Activated CD4-positive, alpha-beta memory T cell treated with anti-CD3 and anti-CD28 coated beads, Interleukin-2, amount 10 ng/mL, durations not matched to agents 7 days and 5 days (primary cell): ENCODE measurements at regions not wholly inside any gene's neighbourhood (a gene's known extent, or its start where the extent isn't known, plus 50 kb on each side); places are given as distances from the start of the nearest gene placed in this dataset.

Experiments used
- CTCF ChIA-PET: fragments of 350-600 bp; sonication (Branson Sonifier 250); formaldehyde crosslinking; loops from one replicate; lab custom pipeline; 2021; ENCODE audit warnings: antibody characterized with exemption, inconsistent platforms; lab: Charles Lee
- POLR2A ChIA-PET: fragments of 350-600 bp; sonication (Branson Sonifier 250); formaldehyde crosslinking; loops from one replicate; lab custom pipeline; 2021; ENCODE audit warnings: antibody characterized with exemption; lab: Charles Lee
- DNase-seq: peaks from one replicate; pipeline ENCODE4 v3.0.0-alpha.2; 2020
- H3K27ac Mint-ChIP-seq: one replicate; pipeline ENCODE4 v1.8.0; 2021; ENCODE audit warnings: mild to moderate bottlenecking, mixed read lengths
- H3K27me3 Mint-ChIP-seq: one replicate; pipeline ENCODE4 v1.8.0; 2021; ENCODE audit warnings: mixed read lengths
- H3K36me3 Mint-ChIP-seq: one replicate; pipeline ENCODE4 v1.8.0; 2021; ENCODE audit warnings: low read depth, mixed read lengths
- H3K4me1 Mint-ChIP-seq: one replicate; pipeline ENCODE4 v1.8.0; 2021; ENCODE audit warnings: mixed read lengths
- H3K4me3 Mint-ChIP-seq: one replicate; pipeline ENCODE4 v1.8.0; 2021; ENCODE audit warnings: mild to moderate bottlenecking, mixed read lengths
- H3K9me3 Mint-ChIP-seq: one replicate; pipeline ENCODE4 v1.8.0; 2021; ENCODE audit warnings: mixed read lengths

DNA sequence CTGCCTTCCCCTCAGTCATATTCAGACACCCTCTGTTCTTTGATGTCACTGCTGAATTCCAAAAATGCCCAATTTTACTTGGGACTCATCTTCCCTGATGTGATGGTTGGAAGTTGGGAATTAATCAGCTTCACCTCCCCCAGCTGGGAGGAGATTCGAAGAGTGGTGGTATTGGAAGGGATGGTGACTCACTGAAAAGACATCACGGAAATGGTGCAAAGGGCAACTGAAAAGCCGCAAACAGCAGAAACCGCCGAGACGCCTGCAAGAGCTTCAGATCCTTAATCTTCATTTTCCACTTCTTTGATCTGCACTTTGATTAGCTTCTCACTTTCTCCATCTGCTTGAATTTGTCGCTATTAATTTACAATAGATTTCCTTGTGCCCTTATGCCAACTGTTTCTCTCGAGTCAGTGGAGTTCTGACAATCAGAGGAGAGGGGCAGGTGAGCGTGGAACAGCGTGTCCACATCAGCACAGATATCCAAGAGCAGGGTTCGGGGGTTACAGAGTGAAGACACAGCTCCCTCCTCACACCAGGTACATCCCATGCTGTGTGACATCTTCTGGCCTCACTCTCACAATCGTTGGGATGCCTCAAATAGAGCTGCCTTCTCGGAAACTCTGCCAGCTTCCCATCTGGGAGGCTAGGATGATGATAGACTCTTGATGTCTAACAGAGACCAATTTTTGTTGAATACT is 325.4 kb downstream of the BRD1 start:
- ChIA-PET POLR2A (no interaction called here), CTCF (no interaction called here)
- H3K4me3 Mint-ChIP-seq, result no peak overlapping the region
- peak; percentile 46 for DNase-seq
- H3K27me3 Mint-ChIP-seq, result no peaks in the 10 kb centered on the region
- H3K36me3 Mint-ChIP-seq, result no peaks in the 10 kb centered on the region
- peaks cover 15% of the 10 kb centered on the region for H3K4me1 Mint-ChIP-seq
- H3K9me3 Mint-ChIP-seq, result no peaks in the 10 kb centered on the region
- no peak overlapping the region for H3K27ac Mint-ChIP-seq

DNA sequence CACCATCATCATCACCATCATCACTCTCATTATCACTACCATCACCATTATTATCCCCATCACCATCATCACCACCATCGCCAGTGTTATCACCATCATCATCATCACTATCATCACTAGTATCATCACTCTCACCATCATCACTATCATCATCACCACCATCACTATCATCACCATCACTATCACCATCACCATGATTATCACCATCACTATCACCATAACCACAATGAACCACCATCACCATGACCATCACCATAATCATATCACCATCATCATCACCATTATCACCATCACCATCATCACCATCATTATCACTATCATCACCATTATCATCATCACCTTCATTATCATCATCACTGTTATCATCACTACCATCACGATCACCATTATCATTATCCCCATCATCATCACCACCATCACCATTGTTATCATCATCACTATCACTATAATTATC is 326.7 kb downstream of the BRD1 start:
- Mint-ChIP-seq H3K9me3 (no peaks in the 10 kb centered on the region), H3K36me3 (no peaks in the 10 kb centered on the region), H3K4me1 (peaks cover 15% of the 10 kb centered on the region), H3K27ac (no peak overlapping the region), H3K27me3 (no peaks in the 10 kb centered on the region), H3K4me3 (no peak overlapping the region)
- ChIA-PET CTCF (no interaction called here), POLR2A (no interaction called here)
- DNase-seq, result no peak

DNA sequence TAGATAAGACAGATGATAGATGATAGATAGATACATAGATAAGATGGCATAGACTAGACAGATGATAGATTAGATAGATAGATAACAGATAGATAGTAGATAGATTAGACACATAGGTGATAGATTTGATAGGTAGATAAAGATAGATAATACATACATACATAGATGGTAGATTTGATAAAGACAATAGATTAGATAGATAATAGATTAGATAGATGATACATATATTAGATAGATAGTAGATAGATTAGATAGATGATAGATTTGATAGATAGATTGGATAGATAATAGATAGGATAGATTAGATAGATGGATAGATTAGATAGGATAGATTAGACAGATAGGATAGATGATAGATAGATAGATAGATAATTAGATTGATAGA is 327.6 kb downstream of the BRD1 start:
- Mint-ChIP-seq H3K4me3 (no peak overlapping the region), H3K27ac (no peak overlapping the region), H3K4me1 (peaks cover 15% of the 10 kb centered on the region), H3K36me3 (no peaks in the 10 kb centered on the region), H3K27me3 (no peaks in the 10 kb centered on the region), H3K9me3 (no peaks in the 10 kb centered on the region)
- ChIA-PET POLR2A (no interaction called here), CTCF (no interaction called here)
- no peak for DNase-seq

DNA sequence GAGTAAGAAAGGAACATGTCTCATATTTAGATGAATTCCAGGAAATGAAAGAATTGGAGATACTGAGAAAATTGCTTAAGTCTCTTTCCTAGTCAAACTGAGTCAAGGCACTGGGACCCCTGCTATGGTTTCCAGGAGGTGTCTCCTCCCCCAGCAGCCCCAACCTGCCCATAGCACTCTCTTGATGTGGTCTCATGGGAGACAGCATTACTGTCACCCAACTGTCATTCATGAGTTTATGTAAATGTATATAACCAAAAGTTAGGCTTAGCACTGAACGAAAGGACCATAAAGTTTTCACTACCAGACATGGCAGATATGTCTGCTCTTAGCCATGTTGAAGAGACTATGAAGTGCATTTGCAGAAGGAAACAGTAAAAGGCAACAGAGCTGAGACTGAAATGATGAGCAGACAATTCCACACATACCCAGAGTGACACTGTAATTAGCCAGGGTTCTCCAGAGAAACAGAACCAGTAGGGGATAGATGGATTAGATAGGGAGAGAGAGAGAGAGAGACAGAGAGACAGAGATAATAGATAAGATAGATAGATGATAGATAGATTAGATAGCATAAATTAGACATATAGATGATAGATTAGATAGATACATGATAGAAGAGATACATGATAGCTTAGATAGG is 328.1 kb downstream of the BRD1 start:
- ChIA-PET POLR2A (no interaction called here), CTCF (no interaction called here)
- Mint-ChIP-seq H3K27me3 (no peaks in the 10 kb centered on the region), H3K27ac (no peak overlapping the region), H3K4me1 (peaks cover 15% of the 10 kb centered on the region), H3K36me3 (no peaks in the 10 kb centered on the region), H3K9me3 (no peaks in the 10 kb centered on the region), H3K4me3 (no peak overlapping the region)
- DNase-seq, result no peak

DNA sequence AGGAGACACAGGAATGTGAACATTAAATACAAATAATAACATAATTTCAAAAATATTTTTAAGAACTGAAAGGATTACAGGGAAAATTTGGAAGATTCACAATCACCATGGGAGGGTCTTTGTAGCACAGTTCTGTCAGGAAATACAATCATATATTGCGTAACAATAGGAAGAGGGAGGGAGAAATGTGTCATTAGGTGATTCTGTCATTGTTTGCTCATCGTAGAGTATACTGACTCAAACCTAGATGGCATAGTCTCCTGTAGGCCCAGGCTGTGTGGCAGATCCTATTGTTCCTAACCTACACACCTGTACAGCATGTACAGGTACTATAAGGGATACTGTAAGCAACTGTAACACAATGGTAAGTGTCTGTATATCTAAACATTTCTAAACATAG is 330.4 kb downstream of the BRD1 start:
- ChIA-PET CTCF (no interaction called here), POLR2A (no interaction called here)
- H3K4me1 Mint-ChIP-seq, result peaks cover 5% of the 10 kb centered on the region

DNA sequence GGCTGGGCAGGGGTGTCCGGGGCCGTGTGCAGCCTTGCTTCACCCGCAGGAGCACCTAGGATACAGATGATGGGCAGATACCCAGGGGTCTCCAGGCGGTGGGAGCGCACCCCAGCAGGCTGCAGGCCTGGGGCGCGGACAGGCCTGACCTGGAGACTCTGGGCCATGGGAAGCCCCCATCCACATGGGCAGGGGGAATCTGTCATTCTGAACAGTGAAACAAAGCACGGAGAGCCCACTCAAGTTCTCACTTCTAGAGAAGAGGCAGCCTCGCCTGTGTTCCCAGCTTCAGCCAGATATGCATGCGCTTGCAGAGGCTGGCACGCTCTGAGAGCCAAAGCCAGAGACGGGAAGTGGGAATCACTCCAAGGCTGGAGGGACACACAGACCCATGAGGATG is 333.1 kb downstream of the BRD1 start:
- Mint-ChIP-seq H3K4me1 (no peaks in the 10 kb centered on the region), H3K27me3 (no peaks in the 10 kb centered on the region), H3K36me3 (no peaks in the 10 kb centered on the region), H3K27ac (no peak overlapping the region), H3K4me3 (no peak overlapping the region), H3K9me3 (no peaks in the 10 kb centered on the region)
- no peak for DNase-seq
- ChIA-PET CTCF (no interaction called here), POLR2A (no interaction called here)

More for the DNA sequence above, 330.4 kb downstream of the BRD1 start:
- Mint-ChIP-seq H3K4me3 (no peak overlapping the region), H3K27ac (no peak overlapping the region), H3K36me3 (no peaks in the 10 kb centered on the region), H3K27me3 (no peaks in the 10 kb centered on the region), H3K9me3 (no peaks in the 10 kb centered on the region)
- DNase-seq, result no peak

DNA sequence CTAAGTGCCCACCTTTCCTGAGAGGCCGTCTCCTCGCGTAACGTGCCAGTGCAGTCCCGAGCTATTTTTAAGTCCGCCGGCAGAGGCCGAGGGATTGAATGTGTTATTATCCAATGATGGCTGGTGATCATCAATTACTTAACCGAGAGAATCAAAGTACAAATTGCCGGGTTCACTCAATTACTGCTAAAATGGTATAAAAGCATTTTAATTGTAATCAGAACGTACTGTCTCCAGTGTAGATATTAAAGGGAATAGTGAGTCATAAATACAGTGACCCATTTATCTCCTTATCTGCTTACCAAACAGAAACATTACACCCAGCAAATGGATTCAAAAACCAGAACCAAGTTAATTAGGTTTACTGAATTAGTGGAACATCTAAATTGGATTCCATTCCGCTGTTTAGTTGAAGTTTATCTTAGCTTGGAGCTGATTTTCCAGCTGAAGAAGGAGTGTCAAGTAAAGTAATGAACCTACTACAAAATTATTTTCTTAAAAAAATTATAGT is 334.9 kb downstream of the BRD1 start:
- H3K27me3 Mint-ChIP-seq, result no peaks in the 10 kb centered on the region
- CTCF ChIA-PET, result no interaction called here
- no peak overlapping the region for H3K4me3 Mint-ChIP-seq
- H3K27ac Mint-ChIP-seq, result no peak overlapping the region
- H3K36me3 Mint-ChIP-seq, result no peaks in the 10 kb centered on the region
- no peak for DNase-seq
- no peaks in the 10 kb centered on the region for H3K4me1 Mint-ChIP-seq
- POLR2A ChIA-PET, result no interaction called here
- H3K9me3 Mint-ChIP-seq, result no peaks in the 10 kb centered on the region

DNA sequence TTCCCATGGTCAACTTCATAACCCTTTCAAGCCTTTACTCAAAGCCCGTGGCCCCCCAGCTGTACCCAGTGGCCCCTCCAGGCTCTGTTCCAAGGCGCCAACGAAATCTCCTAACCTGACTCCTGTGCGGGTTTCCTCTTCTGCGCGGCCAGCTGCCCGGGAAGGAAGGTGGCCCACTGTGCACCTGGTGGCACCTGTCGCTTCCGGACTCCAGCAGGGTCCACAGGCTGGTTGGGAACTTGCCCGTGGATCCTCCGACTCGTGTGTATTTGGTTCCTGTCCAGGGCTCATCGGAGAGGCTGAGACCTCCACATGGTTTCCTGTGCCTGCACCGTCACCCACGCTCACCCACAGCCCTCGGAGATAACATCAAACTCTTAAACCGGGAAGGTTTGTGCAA is 335.4 kb downstream of the BRD1 start:
- Mint-ChIP-seq H3K27ac (no peak overlapping the region), H3K4me3 (no peak overlapping the region), H3K9me3 (no peaks in the 10 kb centered on the region), H3K27me3 (no peaks in the 10 kb centered on the region), H3K36me3 (no peaks in the 10 kb centered on the region), H3K4me1 (no peaks in the 10 kb centered on the region)
- ChIA-PET POLR2A (no interaction called here), CTCF (no interaction called here)
- DNase-seq, result no peak

DNA sequence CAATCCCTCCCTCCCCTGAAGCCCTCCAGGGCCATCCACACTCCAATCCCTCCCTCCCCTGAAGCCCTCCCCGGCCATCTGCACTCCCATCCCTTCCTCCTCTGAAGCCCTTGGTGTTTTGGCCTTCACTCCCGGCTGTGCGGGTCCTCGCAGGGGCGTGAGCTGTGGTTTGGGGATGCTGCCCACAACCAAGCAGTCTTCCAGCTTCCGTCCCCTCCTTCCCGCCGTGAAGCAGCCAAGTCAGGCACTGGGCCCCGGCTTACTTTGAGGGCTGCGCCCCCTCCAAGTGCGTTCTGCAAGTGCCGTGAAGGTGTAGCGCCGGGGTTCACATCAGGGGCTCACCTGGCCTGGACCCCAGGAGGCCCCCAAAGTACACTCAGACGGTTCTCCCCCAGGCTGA is 335.9 kb downstream of the BRD1 start:
- no peak overlapping the region for H3K4me3 Mint-ChIP-seq
- H3K4me1 Mint-ChIP-seq, result no peaks in the 10 kb centered on the region
- no peak overlapping the region for H3K27ac Mint-ChIP-seq
- DNase-seq, result no peak
- H3K9me3 Mint-ChIP-seq, result no peaks in the 10 kb centered on the region
- CTCF ChIA-PET, result no interaction called here
- no peaks in the 10 kb centered on the region for H3K36me3 Mint-ChIP-seq
- POLR2A ChIA-PET, result no interaction called here
- H3K27me3 Mint-ChIP-seq, result no peaks in the 10 kb centered on the region

DNA sequence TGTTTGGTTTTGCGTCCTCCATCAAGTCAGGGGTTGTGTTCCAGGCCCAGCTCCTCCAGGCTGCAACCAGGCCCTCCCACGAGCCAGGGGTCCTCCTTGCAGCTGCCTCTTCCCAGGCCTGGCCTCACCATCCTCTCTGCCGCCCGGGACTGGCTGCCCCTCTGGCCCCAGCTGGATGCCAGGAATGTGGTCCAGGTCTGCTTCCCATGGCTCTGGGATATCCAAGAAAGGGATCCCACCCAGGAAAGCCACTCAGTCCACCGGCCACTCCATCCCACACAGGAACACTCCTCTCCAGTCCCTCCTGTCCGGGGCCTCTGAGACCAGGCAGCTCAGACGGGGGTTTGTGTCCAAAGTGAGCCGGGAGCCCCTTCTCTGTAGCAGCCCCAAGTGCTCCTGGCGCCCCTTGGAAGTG is 336.4 kb downstream of the BRD1 start:
- H3K4me3 Mint-ChIP-seq, result no peak overlapping the region
- no peak overlapping the region for H3K27ac Mint-ChIP-seq
- H3K4me1 Mint-ChIP-seq, result no peaks in the 10 kb centered on the region
- H3K9me3 Mint-ChIP-seq, result no peaks in the 10 kb centered on the region
- no peaks in the 10 kb centered on the region for H3K36me3 Mint-ChIP-seq
- no peaks in the 10 kb centered on the region for H3K27me3 Mint-ChIP-seq
- ChIA-PET CTCF (no interaction called here), POLR2A (no interaction called here)
- no peak for DNase-seq

DNA sequence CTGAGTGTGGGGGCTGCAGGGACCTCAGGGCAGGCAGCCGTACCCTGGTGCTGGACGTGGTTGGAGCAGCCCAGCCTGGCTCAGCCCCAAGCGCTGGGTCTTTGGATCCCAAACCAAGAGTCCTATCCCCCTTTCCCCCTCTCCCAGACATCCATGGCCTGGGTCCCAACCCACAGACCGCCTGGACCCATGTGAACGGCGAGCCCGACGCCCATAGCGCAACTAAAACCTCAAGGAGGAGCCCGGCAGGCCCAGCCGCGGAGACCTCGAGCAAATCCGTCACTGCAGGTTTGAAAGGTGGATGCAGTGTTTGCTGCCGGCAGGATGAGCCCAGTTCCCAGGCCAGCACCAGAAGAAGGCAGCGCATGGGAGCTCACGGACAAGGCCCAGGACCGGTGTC is 337.0 kb downstream of the BRD1 start:
- Mint-ChIP-seq H3K9me3 (no peaks in the 10 kb centered on the region), H3K36me3 (no peaks in the 10 kb centered on the region), H3K27ac (no peak overlapping the region), H3K4me1 (no peaks in the 10 kb centered on the region), H3K27me3 (no peaks in the 10 kb centered on the region), H3K4me3 (no peak overlapping the region)
- CTCF ChIA-PET, result no interaction called here
- POLR2A ChIA-PET, result no interaction called here
- DNase-seq, result no peak

DNA sequence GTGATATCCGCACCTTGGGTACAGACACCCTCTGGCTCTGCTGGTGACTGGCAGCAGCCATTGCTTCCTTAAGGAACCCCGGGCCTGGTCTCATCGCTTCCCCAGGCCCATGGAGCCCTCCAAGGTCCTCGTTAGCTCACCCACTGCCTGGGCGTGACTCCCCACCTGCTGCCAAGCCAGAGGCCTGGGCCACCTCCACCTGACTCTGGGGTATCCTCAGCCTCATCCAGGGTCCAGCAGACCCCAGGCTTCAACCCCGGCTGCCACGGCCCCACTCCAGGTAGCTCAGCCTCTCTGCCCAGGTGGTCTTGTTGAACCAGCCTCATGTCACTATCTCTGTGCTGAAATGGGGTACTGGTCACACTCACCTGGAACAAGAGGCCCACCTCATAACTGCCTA is 337.9 kb downstream of the BRD1 start:
- Mint-ChIP-seq H3K27ac (no peak overlapping the region), H3K4me3 (no peak overlapping the region), H3K4me1 (no peaks in the 10 kb centered on the region), H3K9me3 (no peaks in the 10 kb centered on the region), H3K27me3 (no peaks in the 10 kb centered on the region), H3K36me3 (no peaks in the 10 kb centered on the region)
- DNase-seq, result no peak
- ChIA-PET CTCF (no interaction called here), POLR2A (no interaction called here)

DNA sequence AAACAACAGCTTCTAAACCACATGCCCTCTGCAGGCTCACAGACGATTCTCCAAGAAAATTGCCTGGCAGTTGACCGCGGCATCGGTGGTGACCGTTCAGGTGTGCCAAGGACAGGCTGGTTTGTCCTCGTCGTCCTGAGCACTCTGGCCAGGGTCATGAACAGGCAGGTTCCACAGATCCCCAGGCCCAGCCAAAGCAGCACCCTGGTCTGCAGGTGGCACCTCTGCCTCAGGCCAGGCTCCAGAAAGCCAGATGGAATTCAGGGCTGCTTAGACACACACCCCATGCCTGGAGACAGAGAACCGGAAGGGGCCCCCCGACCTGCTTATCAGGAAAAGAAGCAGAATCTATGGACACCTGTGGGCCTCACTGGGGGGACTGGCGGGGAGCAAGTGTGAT is 338.7 kb downstream of the BRD1 start:
- Mint-ChIP-seq H3K4me1 (no peaks in the 10 kb centered on the region), H3K27ac (no peak overlapping the region), H3K4me3 (no peak overlapping the region), H3K27me3 (no peaks in the 10 kb centered on the region), H3K9me3 (no peaks in the 10 kb centered on the region), H3K36me3 (no peaks in the 10 kb centered on the region)
- DNase-seq, result no peak
- ChIA-PET CTCF (no interaction called here), POLR2A (no interaction called here)

DNA sequence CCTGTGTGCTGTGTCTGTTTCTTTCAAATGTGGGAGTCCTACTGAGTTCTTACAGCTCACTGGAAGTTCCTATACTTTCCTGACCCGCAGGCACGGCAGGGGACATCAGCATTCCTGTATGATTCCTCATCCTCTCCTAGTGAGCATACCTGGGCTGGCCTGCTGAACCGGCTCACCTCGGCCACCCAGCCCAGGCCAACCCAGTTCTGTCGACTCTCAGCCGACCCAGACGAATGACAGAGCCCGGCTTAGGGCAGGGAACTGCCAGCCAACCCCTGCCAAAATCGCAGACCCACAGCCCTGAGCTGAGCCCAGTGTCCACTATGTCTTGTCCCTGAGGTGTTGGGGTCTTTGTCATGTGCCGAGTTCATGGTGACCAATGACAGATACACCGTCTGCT is 339.7 kb downstream of the BRD1 start:
- CTCF ChIA-PET, result no interaction called here
- Mint-ChIP-seq H3K4me3 (no peak overlapping the region), H3K36me3 (no peaks in the 10 kb centered on the region), H3K27me3 (no peaks in the 10 kb centered on the region), H3K9me3 (no peaks in the 10 kb centered on the region), H3K27ac (no peak overlapping the region), H3K4me1 (no peaks in the 10 kb centered on the region)
- POLR2A ChIA-PET, result no interaction called here
- DNase-seq, result no peak
